AG09319 (cell line): ENCODE measurements at regions not wholly inside any gene's neighbourhood (a gene's known extent, or its start where the extent isn't known, plus 50 kb on each side); places are given as distances from the start of the nearest gene placed in this dataset.

Experiments used
- DNase-seq: peaks from one replicate; pipeline ENCODE4 v3.0.0-alpha.2; 2010; ENCODE audit warnings: low read depth; ENCODE audit errors: extremely low read depth
- CTCF ChIP-seq: IDR thresholded peaks from 2 replicates; pipeline ENCODE4 v1.5.1; 2011; ENCODE audit warnings: low read depth, mild to moderate bottlenecking, inconsistent platforms, low read length, moderate library complexity

- no peak for TF ChIP-seq CTCF
Measured at GRCh38 chrX:151796576-151796975, 62.0 kb downstream of the CNGA2 start.

GRCh38 chrX:151801980-151802379, 67.4 kb downstream of the CNGA2 start:
- TF ChIP-seq CTCF = peak; percentile 22
- no peak for DNase-seq

More at GRCh38 chrX:151796576-151796975, 62.0 kb downstream of the CNGA2 start:
- DNase-seq = no peak

GRCh38 chrX:151806967-151807540, 72.5 kb downstream of the CNGA2 start:
- no peak for DNase-seq
- TF ChIP-seq CTCF = no peak

- DNase-seq = no peak
- TF ChIP-seq CTCF = no peak
Measured at GRCh38 chrX:151812661-151813060, 78.1 kb downstream of the CNGA2 start.

- no peak for DNase-seq
- TF ChIP-seq CTCF = no peak
Measured at GRCh38 chrX:151814767-151815166, 80.2 kb downstream of the CNGA2 start.

GRCh38 chrX:151815398-151815797, 80.9 kb downstream of the CNGA2 start:
- no peak for DNase-seq
- no peak for TF ChIP-seq CTCF

GRCh38 chrX:151816934-151817333, 82.4 kb downstream of the CNGA2 start:
- no peak for TF ChIP-seq CTCF
- no peak for DNase-seq
